IMR-90 (cell line): ENCODE measurements at regions not wholly inside any gene's neighbourhood (a gene's known extent, or its start where the extent isn't known, plus 50 kb on each side); places are given as distances from the start of the nearest gene placed in this dataset.

ENCODE experiments used
- ATAC-seq: fragments of 200-7000 bp; cut with Tn5 transposase; 2 replicates; pipeline ENCODE4 v1.9.1; 2020; ENCODE audit warnings: low read depth, mild to moderate bottlenecking, moderate library complexity
- BruUV-seq: library from RNA; stranded (reverse); fragments of 400-500 nt; replicated peaks from 2 replicates; lab custom pipeline; 2021; lab: Mats Ljungman, UMichigan
- CTCF ChIA-PET: fragments of 300-600 bp; formaldehyde crosslinking; extraction: SDS; loops from one replicate; lab custom pipeline; 2021; ENCODE audit warnings: antibody characterized with exemption; lab: Yijun Ruan, JAX
- POLR2A ChIA-PET: fragments of 300-600 bp; sonication (Branson Sonifier 250); formaldehyde crosslinking; loops from one replicate; lab custom pipeline; 2022; ENCODE audit warnings: antibody characterized with exemption; ENCODE audit not compliant: unreplicated experiment; lab: Charles Lee
- DNase-seq: peaks from one replicate; pipeline ENCODE4 v3.0.0; 2013
- H2AFZ ChIP-seq: replicated peaks from 2 replicates; pipeline ENCODE3; 2013; ENCODE audit warnings: low read length, mild to moderate bottlenecking; ENCODE audit not compliant: poor library complexity
- H2AK5ac ChIP-seq: 2 replicates; pipeline ENCODE4 v1.6.1; 2013; ENCODE audit warnings: low read depth, low read length, inconsistent platforms
- H2AK9ac ChIP-seq: replicated peaks from 2 replicates; pipeline ENCODE3; 2013; ENCODE audit warnings: mild to moderate bottlenecking, low read depth, low read length, moderate library complexity; ENCODE audit not compliant: poor library complexity
- H2BK120ac ChIP-seq: 2 replicates; pipeline ENCODE4 v1.6.1; 2013; ENCODE audit warnings: low read depth, low read length, inconsistent platforms
- H2BK15ac ChIP-seq: 3 replicates; pipeline ENCODE4 v1.6.1; 2013; ENCODE audit warnings: low read depth, low read length, inconsistent platforms
- H2BK20ac ChIP-seq: 2 replicates; pipeline ENCODE4 v1.6.1; 2013; ENCODE audit warnings: low read depth, mild to moderate bottlenecking, inconsistent platforms, low read length, moderate library complexity
- H2BK5ac ChIP-seq: 2 replicates; pipeline ENCODE4 v1.6.1; 2013; ENCODE audit warnings: mild to moderate bottlenecking, low read depth, low read length, inconsistent platforms; ENCODE audit not compliant: poor library complexity, severe bottlenecking
- H3K14ac ChIP-seq: replicated peaks from 2 replicates; pipeline ENCODE4 v1.6.1; 2013; ENCODE audit warnings: low read depth, low read length, inconsistent platforms
- H3K18ac ChIP-seq: 2 replicates; pipeline ENCODE4 v1.6.1; 2013; ENCODE audit warnings: low read depth, low read length, control low read depth
- H3K23ac ChIP-seq: 2 replicates; pipeline ENCODE4 v1.6.1; 2013; ENCODE audit warnings: low read depth, low read length, inconsistent platforms
- H3K27ac ChIP-seq: 2 replicates; pipeline ENCODE4 v1.5.1; 2013; ENCODE audit warnings: mild to moderate bottlenecking, control low read depth, low read length; ENCODE audit not compliant: insufficient read depth
- H3K27me3 ChIP-seq: 2 replicates; pipeline ENCODE4 v1.6.1; 2013; ENCODE audit warnings: low read length; ENCODE audit not compliant: control insufficient read depth, insufficient read depth
- H3K36me3 ChIP-seq: 2 replicates; pipeline ENCODE4 v1.6.1; 2013; ENCODE audit warnings: low read length, mixed read lengths; ENCODE audit not compliant: control insufficient read depth, insufficient read depth
- H3K4ac ChIP-seq: 2 replicates; pipeline ENCODE4 v1.6.1; 2013; ENCODE audit warnings: low read depth, low read length, inconsistent platforms
- H3K4me1 ChIP-seq: 2 replicates; pipeline ENCODE4 v1.6.1; 2013; ENCODE audit warnings: low read length, mixed read lengths; ENCODE audit not compliant: control insufficient read depth, insufficient read depth
- H3K4me2 ChIP-seq: 2 replicates; pipeline ENCODE4 v1.6.1; 2013; ENCODE audit warnings: low read depth, mild to moderate bottlenecking, control low read depth, low read length, moderate library complexity
- H3K4me3 ChIP-seq: 2 replicates; pipeline ENCODE4 v1.5.1; 2013; ENCODE audit warnings: low read depth, mild to moderate bottlenecking, control low read depth, low read length, moderate library complexity; ENCODE audit not compliant: insufficient read depth
- H3K56ac ChIP-seq: 2 replicates; pipeline ENCODE4 v1.6.1; 2013; ENCODE audit warnings: low read length, inconsistent platforms; ENCODE audit not compliant: insufficient read depth; ENCODE audit errors: extremely low read depth
- H3K79me1 ChIP-seq, 2 experiments: 2 replicates each; pipeline ENCODE4 v1.6.1; 2013; ENCODE audit warnings: low read length in 2 of 2, inconsistent platforms in 1 of 2, low read depth in 1 of 2
- H3K9ac ChIP-seq: 2 replicates; pipeline ENCODE4 v1.6.1; 2013; ENCODE audit warnings: low read depth, low read length, control low read depth
- H3K9me1 ChIP-seq: 2 replicates; pipeline ENCODE4 v1.6.1; 2013; ENCODE audit warnings: low read length, inconsistent platforms; ENCODE audit not compliant: insufficient read depth
- H3K9me3 ChIP-seq: 2 replicates; pipeline ENCODE4 v1.6.1; 2013; ENCODE audit warnings: low read length; ENCODE audit not compliant: control insufficient read depth, insufficient read depth
- H4K20me1 ChIP-seq: 2 replicates; pipeline ENCODE4 v1.6.1; 2013; ENCODE audit warnings: low read length, inconsistent platforms; ENCODE audit not compliant: insufficient read depth
- H4K5ac ChIP-seq: 2 replicates; pipeline ENCODE4 v1.6.1; 2013; ENCODE audit warnings: mild to moderate bottlenecking, low read depth, low read length, control low read depth
- H4K8ac ChIP-seq, 2 experiments: 2 replicates each; pipeline ENCODE4 v1.6.1; 2013; ENCODE audit warnings: low read depth in 2 of 2, low read length in 2 of 2, control low read depth in 1 of 2, inconsistent platforms in 1 of 2
- H4K91ac ChIP-seq: 2 replicates; pipeline ENCODE4 v1.6.1; 2013; ENCODE audit warnings: low read depth, low read length, inconsistent platforms; ENCODE audit not compliant: insufficient read depth
- BHLHE40 ChIP-seq: fragments of 150-350 bp; IDR thresholded peaks from 2 replicates; pipeline ENCODE4 v1.6.1; 2016; ENCODE audit warnings: mild to moderate bottlenecking, low read depth, low read length
- CHD1 ChIP-seq: IDR thresholded peaks from 2 replicates; pipeline ENCODE4 v1.6.1; 2012; ENCODE audit warnings: low read depth, low read length, improper control_type of control experiment
- ELK1 ChIP-seq: fragments of 150-350 bp; IDR thresholded peaks from 2 replicates; pipeline ENCODE4 v1.6.1; 2016; ENCODE audit warnings: low read depth, mild to moderate bottlenecking, low read length, moderate library complexity, borderline replicate concordance
- POLR2A ChIP-seq: IDR thresholded peaks from 2 replicates; pipeline ENCODE4 v1.6.1; 2012; ENCODE audit warnings: mild to moderate bottlenecking, low read depth, low read length
- RAD21 ChIP-seq: IDR thresholded peaks from 2 replicates; pipeline ENCODE4 v1.6.1; 2012; ENCODE audit warnings: low read length, improper control_type of control experiment
- USF2 ChIP-seq: fragments of 150-350 bp; IDR thresholded peaks from 2 replicates; pipeline ENCODE4 v1.6.1; 2017; ENCODE audit warnings: mild to moderate bottlenecking, antibody characterized with exemption, low read length, low read depth
- WGBS, 2 experiments: methylation state at CpG; one replicate each; pipeline versions ENCODE4 v1.1.5 to v1.1.7; 2013; ENCODE audit warnings: missing lambda C conversion rate in 2 of 2; ENCODE audit not compliant: insufficient read length in 1 of 2; ENCODE audit errors: extremely low coverage in 2 of 2; 5-methylcytosine and 5-hydroxymethylcytosine counted together
- dilution Hi-C: fragments of 300-500 bp; cut with HindIII; formaldehyde crosslinking; loops from one replicate; pipeline ENCODE4 v1.14.3; 2018; ENCODE audit warnings: low sequenced_read_pairs; ENCODE audit not compliant: unreplicated experiment
- in situ Hi-C: fragments of 300-500 bp; cut with MboI; formaldehyde crosslinking; loops from 3 replicates; pipeline ENCODE4 v1.14.3; 2019; ENCODE audit warnings: low sequenced_read_pairs, inconsistent platforms, mixed read lengths
- intact Hi-C: fragments of 100-400 bp; cut with micrococcal nuclease; formaldehyde crosslinking; loops from 2 replicates; pipeline ENCODE4 v1.10.0; 2022

- Histone ChIP-seq H3K23ac (no peak overlapping the region), H4K91ac (no peak overlapping the region), H3K4me1 (no peaks in the 10 kb centered on the region), H3K18ac (no peak overlapping the region), H3K9me3 (no peaks in the 10 kb centered on the region), H2AFZ (no peak overlapping the region), H2BK20ac (no peak overlapping the region), H2BK120ac (no peak overlapping the region), H3K36me3 (no peaks in the 10 kb centered on the region), H4K5ac (no peak overlapping the region), H3K27ac (no peak overlapping the region), H2AK9ac (no peak overlapping the region), H2BK15ac (no peak overlapping the region), H3K14ac (no peak overlapping the region), H2BK5ac (no peak overlapping the region), H3K4ac (no peak overlapping the region), H3K4me2 (no peak overlapping the region), H4K20me1 (no peaks in the 10 kb centered on the region), H3K56ac (no peak overlapping the region), H4K8ac (no peak overlapping the region), H2AK5ac (no peak overlapping the region), H3K79me1 (no peaks in the 10 kb centered on the region), H3K4me3 (no peak overlapping the region), H3K9ac (no peak overlapping the region), H3K27me3 (peaks cover 4% of the 10 kb centered on the region), H3K9me1 (no peaks in the 10 kb centered on the region)
- DNase-seq (no peak), ATAC-seq (no peak)
- ChIA-PET CTCF (no interaction called here), POLR2A (no interaction called here)
- dilution Hi-C loops, result no loop called here
- no TSS peak for BruUV-seq
- intact Hi-C loops, result no loop called here
- no CpG with 5 or more reads among the region's 2 CpGs for WGBS, 2 experiments
- TF ChIP-seq RAD21 (no peak), POLR2A (no peak), BHLHE40 (no peak), ELK1 (no peak), USF2 (no peak), CHD1 (no peak)
- in situ Hi-C loops, result no loop called here
Observed at GRCh38 chrX:110511238-110511637, 152.6 kb downstream of the RTL9 start.
